GM12891 (cell line): ENCODE measurements at regions not wholly inside any gene's neighbourhood (a gene's known extent, or its start where the extent isn't known, plus 50 kb on each side); places are given as distances from the start of the nearest gene placed in this dataset.
"Not testable (repeated sequence)": the region's sequence is repeated elsewhere in the genome, so short reads cannot be mapped to it uniquely, and the experiment has no call there.

Source experiments
- PAX5 ChIP-seq: IDR thresholded peaks from 2 replicates; pipeline ENCODE4 v1.6.1; 2011; ENCODE audit warnings: low read length, moderate library complexity, mild to moderate bottlenecking; ENCODE audit not compliant: insufficient read depth, severe bottlenecking
- POLR2A ChIP-seq: IDR thresholded peaks from 2 replicates; pipeline ENCODE4 v1.6.1; 2011; ENCODE audit warnings: low read depth, low read length, control low read depth
- POLR2AphosphoS5 ChIP-seq: IDR thresholded peaks from 2 replicates; pipeline ENCODE4 v1.6.1; 2011; ENCODE audit warnings: low read depth, low read length, control low read depth
- POU2F2 ChIP-seq: IDR thresholded peaks from 2 replicates; pipeline ENCODE4 v1.6.1; 2011; ENCODE audit warnings: low read depth, mild to moderate bottlenecking, control low read depth, low read length, moderate library complexity
- SPI1 ChIP-seq: IDR thresholded peaks from 2 replicates; pipeline ENCODE4 v1.6.1; 2011; ENCODE audit warnings: low read depth, low read length, control low read depth
- TAF1 ChIP-seq: IDR thresholded peaks from 2 replicates; pipeline ENCODE4 v1.6.1; 2011; ENCODE audit warnings: low read depth, low read length, control low read depth

- not testable (repeated sequence) for TF ChIP-seq POLR2A, POLR2AphosphoS5, TAF1, PAX5, POU2F2, SPI1
Observed at GRCh38 chr1:8227674-8228073, 90.2 kb upstream of the SLC45A1 start.
